GM12878 (cell line): ENCODE measurements at regions not wholly inside any gene's neighbourhood (a gene's known extent, or its start where the extent isn't known, plus 50 kb on each side); places are given as distances from the start of the nearest gene placed in this dataset.

ENCODE experiments used
- ATAC-seq: fragments of 200-7000 bp; cut with Tn5 transposase; 3 replicates; pipeline ENCODE4 v1.9.1; 2020; ENCODE audit warnings: mild to moderate bottlenecking, moderate library complexity
- BruUV-seq: library from RNA; stranded (reverse); fragments of 400-500 nt; replicated peaks from 2 replicates; lab custom pipeline; 2021; lab: Mats Ljungman, UMichigan
- CTCF ChIA-PET: fragments of 300-600 bp; sonication (Branson Sonifier 250); formaldehyde crosslinking; extraction: SDS; loops from one replicate; lab custom pipeline; 2021; ENCODE audit warnings: inconsistent platforms; lab: Yijun Ruan, JAX
- POLR2A ChIA-PET: fragments of 350-600 bp; formaldehyde crosslinking; extraction: SDS; loops from one replicate; lab custom pipeline; 2021; ENCODE audit warnings: inconsistent platforms; lab: Charles Lee
- RAD21 ChIA-PET: fragments of 300-600 bp; sonication (Branson Sonifier 250); formaldehyde crosslinking; loops from one replicate; lab custom pipeline; 2023; ENCODE audit warnings: antibody characterized with exemption; ENCODE audit not compliant: unreplicated experiment; lab: Charles Lee
- SMC1A ChIA-PET: fragments of 300-600 bp; sonication (Branson Sonifier 250); formaldehyde crosslinking; loops from one replicate; lab custom pipeline; 2023; ENCODE audit not compliant: unreplicated experiment, uncharacterized antibody; lab: Charles Lee
- DNase-seq: peaks from one replicate; pipeline ENCODE4 v3.0.0-alpha.2; 2011; ENCODE audit warnings: low read depth, low spot score
- FAIRE-seq: peaks from 3 replicates; lab custom pipeline; 2011; peaks lifted over from hg19 to GRCh38; lab: Jason Lieb, UNC
- H2AFZ ChIP-seq: 2 replicates; pipeline ENCODE4 v1.6.0; 2011; ENCODE audit warnings: low read depth, low read length, control low read depth; ENCODE audit not compliant: control insufficient read depth
- H3K27ac ChIP-seq: 2 replicates; pipeline ENCODE4 v1.5.1; 2011; ENCODE audit warnings: control low read depth; ENCODE audit not compliant: control insufficient read depth, insufficient read depth
- H3K27me3 ChIP-seq, 2 experiments: replicated peaks in 1 of 2; 2 replicates each; pipeline versions ENCODE4 v1.6.0 to v1.6.1; 2011; ENCODE audit warnings: low read length in 1 of 2; ENCODE audit not compliant: control insufficient read depth in 2 of 2, insufficient read depth in 2 of 2
- H3K36me3 ChIP-seq, 2 experiments: 2 replicates each; pipeline ENCODE4 v1.5.1; 2011; ENCODE audit warnings: low read length in 1 of 2; ENCODE audit not compliant: control insufficient read depth in 2 of 2, insufficient read depth in 2 of 2
- H3K4me1 ChIP-seq: 2 replicates; pipeline ENCODE4 v1.6.1; 2011; ENCODE audit warnings: mild to moderate bottlenecking, low read length, moderate library complexity, mixed read lengths; ENCODE audit not compliant: control insufficient read depth, insufficient read depth
- H3K4me2 ChIP-seq: 2 replicates; pipeline ENCODE4 v1.6.0; 2011; ENCODE audit warnings: control low read depth; ENCODE audit not compliant: control insufficient read depth, insufficient read depth
- H3K4me3 ChIP-seq: fragments of 200-600 bp; sonication (generic); 2 replicates; pipeline ENCODE4 v1.5.1; 2016
- H3K79me2 ChIP-seq: 2 replicates; pipeline ENCODE4 v1.6.0; 2011; ENCODE audit warnings: low read length; ENCODE audit not compliant: control insufficient read depth, insufficient read depth
- H3K9ac ChIP-seq: 2 replicates; pipeline ENCODE4 v1.8.0; 2011; ENCODE audit warnings: low read length, control low read depth, mixed read lengths; ENCODE audit not compliant: control insufficient read depth, insufficient read depth
- H3K9me3 ChIP-seq: replicated peaks from 3 replicates; pipeline ENCODE4 v1.5.1; 2011; ENCODE audit warnings: mild to moderate bottlenecking, low read length; ENCODE audit not compliant: control insufficient read depth, insufficient read depth
- H4K20me1 ChIP-seq: 2 replicates; pipeline ENCODE4 v1.6.0; 2011; ENCODE audit not compliant: control insufficient read depth, insufficient read depth
- BACH1 ChIP-seq: fragments of 450-650 bp; IDR thresholded peaks from 2 replicates; pipeline ENCODE4 v1.6.1; 2017; ENCODE audit warnings: mild to moderate bottlenecking, borderline replicate concordance
- BHLHE40 ChIP-seq, 2 experiments: fragments of 450-650 bp in 1 of 2; IDR thresholded peaks; 2 replicates each; pipeline ENCODE4 v1.6.1; 2011 to 2017; ENCODE audit warnings: low read depth in 2 of 2, borderline replicate concordance in 1 of 2, improper control_type of control experiment in 1 of 2, low read length in 1 of 2, mild to moderate bottlenecking in 1 of 2
- CBX3 ChIP-seq: fragments of 200-600 bp; sonication (generic); IDR thresholded peaks from 2 replicates; pipeline ENCODE4 v1.6.1; 2016; ENCODE audit warnings: low read depth, borderline replicate concordance
- CEBPB ChIP-seq, 2 experiments: fragments of 150-350 bp in 1 of 2; IDR thresholded peaks; 2 replicates each; pipeline ENCODE4 v1.6.1; 2012 to 2014; ENCODE audit warnings: low read depth in 2 of 2, low read length in 2 of 2, borderline replicate concordance in 1 of 2, inconsistent platforms in 1 of 2
- CREB1 ChIP-seq: IDR thresholded peaks from 2 replicates; pipeline ENCODE4 v1.6.1; 2012; ENCODE audit warnings: low read depth, mild to moderate bottlenecking, inconsistent platforms
- ETV6 ChIP-seq, 2 experiments: fragments of 450-650 bp in 1 of 2; IDR thresholded peaks in 1 of 2; conservative IDR thresholded peaks in 1 of 2; 2 replicates each; pipeline ENCODE4 v1.6.1; 2014; ENCODE audit warnings: antibody characterized with exemption in 1 of 2, borderline replicate concordance in 1 of 2, low read depth in 1 of 2, mild to moderate bottlenecking in 1 of 2, moderate library complexity in 1 of 2
- FOXK2 ChIP-seq: fragments of 450-650 bp; IDR thresholded peaks from 2 replicates; pipeline ENCODE4 v1.6.1; 2017; ENCODE audit warnings: mild to moderate bottlenecking, moderate library complexity
- FOXM1 ChIP-seq: IDR thresholded peaks from 2 replicates; pipeline ENCODE4 v1.6.1; 2012; ENCODE audit warnings: low read depth, mild to moderate bottlenecking, inconsistent platforms, low read length, moderate library complexity
- GATAD2B ChIP-seq: fragments of 450-650 bp; conservative IDR thresholded peaks from 2 replicates; pipeline ENCODE4 v1.6.1; 2017; ENCODE audit warnings: low read depth, mild to moderate bottlenecking, moderate library complexity
- KDM1A ChIP-seq: fragments of 200-600 bp; sonication (generic); IDR thresholded peaks from 2 replicates; pipeline ENCODE4 v1.6.1; 2016; ENCODE audit warnings: borderline replicate concordance
- RAD51 ChIP-seq: fragments of 450-650 bp; IDR thresholded peaks from 2 replicates; pipeline ENCODE4 v1.6.1; 2016; ENCODE audit warnings: moderate library complexity, mild to moderate bottlenecking, inconsistent platforms
- SIX5 ChIP-seq: IDR thresholded peaks from 2 replicates; pipeline ENCODE4 v1.6.1; 2011; ENCODE audit warnings: mild to moderate bottlenecking, low read depth, low read length, moderate library complexity; ENCODE audit not compliant: severe bottlenecking
- SP1 ChIP-seq: IDR thresholded peaks from one replicate; pipeline ENCODE4 v1.6.1; 2011; ENCODE audit warnings: low read depth, low read length
- TAF1 ChIP-seq: IDR thresholded peaks from 2 replicates; pipeline ENCODE4 v1.6.1; 2011; ENCODE audit warnings: mild to moderate bottlenecking, low read depth, low read length, borderline replicate concordance
- TBL1XR1 ChIP-seq: IDR thresholded peaks from 2 replicates; pipeline ENCODE4 v1.6.1; 2012; ENCODE audit warnings: low read depth, low read length, improper control_type of control experiment
- ZSCAN29 ChIP-seq: fragments of 450-650 bp; IDR thresholded peaks from 2 replicates; pipeline ENCODE4 v1.6.1; 2017; ENCODE audit warnings: mild to moderate bottlenecking, moderate library complexity
- WGBS: methylation state at CpG from one replicate; pipeline ENCODE4 v1.1.6; 2016; ENCODE audit warnings: low lambda C conversion rate; ENCODE audit not compliant: insufficient replicate concordance, insufficient coverage; ENCODE audit errors: missing lambda C conversion rate; 5-methylcytosine and 5-hydroxymethylcytosine counted together
- in situ Hi-C: fragments of 300-500 bp; cut with MboI; formaldehyde crosslinking; loops from 9 replicates; pipeline ENCODE4 v1.14.3; 2018; ENCODE audit warnings: mixed read lengths
- intact Hi-C: fragments of 100-400 bp; cut with micrococcal nuclease; formaldehyde crosslinking; loops from one replicate; pipeline ENCODE4 v1.14.2; 2022; ENCODE audit not compliant: unreplicated experiment

- TF ChIP-seq GATAD2B (0 out of 2 replicates have a peak, but pooled peaks have one; percentile 50), TAF1 (no peak), BHLHE40 (IDR thresholded peaks at IDR 0.05; ENCODE audit: borderline replicate concordance in 1 of 2, low read depth in 2 of 2, low read length in 1 of 2) (peak; percentile 44 to 69; a peak in 3 of 4 replicates)
Measured at GRCh38 chr15:38068626-38069391, 134.4 kb downstream of the TMCO5A start (continued).

DNA sequence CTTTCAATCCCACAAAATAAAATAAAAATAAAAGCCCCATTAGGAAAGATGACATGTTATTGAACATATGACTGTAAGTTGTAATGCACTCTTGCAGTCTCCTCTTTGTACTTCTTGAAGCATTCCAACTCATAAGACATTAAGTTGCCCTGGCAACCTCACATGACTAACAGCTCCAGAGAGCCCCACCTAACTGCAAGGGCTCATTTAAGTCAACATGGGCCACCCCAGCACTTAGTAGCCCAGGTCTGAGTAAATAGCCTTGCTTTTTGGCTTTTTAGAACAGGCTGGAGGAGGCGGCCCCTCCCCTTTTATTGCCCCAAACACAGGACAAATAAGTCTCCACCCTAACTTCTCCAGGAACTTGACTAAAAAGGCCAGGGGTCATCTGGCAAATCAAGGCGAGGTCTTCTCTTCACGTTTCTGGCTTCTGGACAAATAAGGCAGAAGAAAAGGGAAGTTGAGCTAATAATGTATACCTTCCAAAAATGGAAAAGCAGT is 135.1 kb downstream of the TMCO5A start:
- H3K9ac ChIP-seq = no peak overlapping the region
- DNase-seq = no peak
- no TSS peak for BruUV-seq
- H3K4me3 ChIP-seq = no peak overlapping the region
- 26% methylated on average over 3 of the region's 3 CpGs for WGBS
- no peaks in the 10 kb centered on the region for H3K9me3 ChIP-seq
- intact Hi-C loops (loop anchor here (1.0 to 5.0 kb wide), 3 partner anchors 16 to 283 kb away; no protein-coding TSS in a partner anchor), in situ Hi-C loops (no loop called here)
- H3K36me3 ChIP-seq = no peaks in the 10 kb centered on the region
- H3K27me3 ChIP-seq = no peaks in the 10 kb centered on the region
- ChIA-PET CTCF (interaction anchor here (1.0 to 2.7 kb wide), 8 partner anchors 9 to 282 kb away, joined by 3 to 18 read pairs (median 4); no protein-coding TSS in a partner anchor), SMC1A (interaction anchor here (0.8 to 4.3 kb wide), 21 partner anchors 10 to 278 kb away, joined by 3 to 60 read pairs (median 5); partner anchors contain the start of gene SPRED1), POLR2A (interaction anchor here (1.0 to 2.4 kb wide), 6 partner anchors 10 to 28 kb away, joined by 3 to 11 read pairs (median 5); no protein-coding TSS in a partner anchor), RAD21 (interaction anchor here (0.9 to 2.5 kb wide), 14 partner anchors 9 to 184 kb away, joined by 3 to 25 read pairs (median 4); partner anchors contain the start of gene SPRED1)
- peak overlapping the region; percentile 17 for H3K4me2 ChIP-seq
- peak; percentile 7 for FAIRE-seq
- TF ChIP-seq ZSCAN29 = no peak
- no peak for TF ChIP-seq KDM1A
- peak; percentile 51; the same call in 1 of the 2 replicates for TF ChIP-seq RAD51
- TF ChIP-seq FOXM1 = no peak
- no peak for TF ChIP-seq FOXK2
- TF ChIP-seq SP1 = no peak
- no peak for TF ChIP-seq TBL1XR1
- no peak for TF ChIP-seq BACH1
- TF ChIP-seq CREB1 = no peak
- no peak for TF ChIP-seq SIX5
- 0 out of 4 replicates have a peak, but pooled peaks of 1 of the 2 experiments have one; percentile 3 for TF ChIP-seq CEBPB (IDR thresholded peaks at IDR 0.05; ENCODE audit: borderline replicate concordance in 1 of 2, low read depth in 2 of 2, low read length in 2 of 2)
- TF ChIP-seq BHLHE40 (IDR thresholded peaks at IDR 0.05; ENCODE audit: borderline replicate concordance in 1 of 2, low read depth in 2 of 2, low read length in 1 of 2) = peak in 1 of 2 experiments; percentile 11; a peak in 1 of 4 replicates
- no peak for TF ChIP-seq CBX3
- TF ChIP-seq ETV6 (conservative IDR thresholded peaks at IDR 0.05 in 1 of 2, IDR thresholded peaks at IDR 0.05 in 1 of 2; ENCODE audit: borderline replicate concordance in 1 of 2, low read depth in 1 of 2) = no peak
- H4K20me1 ChIP-seq = no peaks in the 10 kb centered on the region
- ATAC-seq = peak; percentile 46
- no peak overlapping the region for H3K27ac ChIP-seq
- no peak overlapping the region; the same call in 1 of the 2 replicates for H2AFZ ChIP-seq
- H3K79me2 ChIP-seq = no peaks in the 10 kb centered on the region
- peaks cover 25% of the 10 kb centered on the region for H3K4me1 ChIP-seq
